ENCODE measurements at regions not wholly inside any gene's neighbourhood (a gene's known extent, or its start where the extent isn't known, plus 50 kb on each side); places are given as distances from the start of the nearest gene placed in this dataset.
"Not testable (repeated sequence)": the region's sequence is repeated elsewhere in the genome, so short reads cannot be mapped to it uniquely, and the experiment has no call there.

DNA sequence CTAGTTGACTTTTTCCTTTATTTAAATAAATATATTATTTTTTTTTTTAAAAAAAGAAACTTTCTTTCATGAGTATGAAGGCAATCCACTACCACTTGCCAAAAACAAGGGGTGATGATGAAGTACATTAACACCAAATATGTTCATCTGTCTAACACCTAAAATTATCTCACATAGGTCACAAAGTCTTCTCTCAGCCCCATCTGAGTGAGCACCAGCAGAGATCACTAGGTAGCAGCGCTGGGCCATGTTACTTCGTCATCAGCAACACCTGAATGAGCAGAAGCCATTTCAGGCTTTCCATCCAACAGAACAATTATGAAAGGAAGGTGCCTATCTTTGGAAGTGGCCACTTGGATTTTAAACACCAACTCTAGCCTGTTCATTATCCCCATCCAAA, 811.6 kb upstream of the AMELY start:
- no peaks in the 10 kb centered on the region for H3K36me3 Mint-ChIP-seq (ENCODE audit: low read depth)
- no peaks in the 10 kb centered on the region for H3K4me1 Mint-ChIP-seq (ENCODE audit: low read depth)
- H3K4me3 Mint-ChIP-seq = no peak overlapping the region
- DNase-seq (ENCODE audit: low spot score) = no peak
- no peaks in the 10 kb centered on the region for H3K9me3 Mint-ChIP-seq
- intact Hi-C loops (cut with micrococcal nuclease) = no loop called here
- no peak overlapping the region for H3K27ac Mint-ChIP-seq
- no peaks in the 10 kb centered on the region for H3K27me3 Mint-ChIP-seq (ENCODE audit: insufficient read depth)

DNA sequence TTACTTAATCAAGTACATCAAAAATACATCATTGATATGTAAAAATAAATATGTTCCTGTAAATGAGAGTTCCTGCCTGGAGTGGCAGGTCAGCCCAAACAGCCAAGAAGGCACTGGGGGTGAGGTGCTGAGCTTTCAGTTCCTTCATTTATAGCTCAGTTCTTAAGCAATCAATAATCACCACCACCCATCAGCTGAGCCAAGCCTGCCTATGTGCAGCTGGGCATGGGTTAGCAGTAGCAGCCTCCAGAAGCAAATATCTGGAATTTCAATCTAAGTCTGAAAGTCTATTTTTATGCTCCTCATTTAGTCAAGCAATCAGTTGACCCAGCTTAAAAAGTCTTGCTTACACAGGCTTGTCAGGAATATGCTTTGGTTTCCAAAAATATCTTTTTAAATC, 811.0 kb upstream of the AMELY start:
- no peaks in the 10 kb centered on the region for H3K9me3 Mint-ChIP-seq
- H3K4me1 Mint-ChIP-seq (ENCODE audit: low read depth) = no peaks in the 10 kb centered on the region
- no peak overlapping the region for H3K27ac Mint-ChIP-seq
- H3K36me3 Mint-ChIP-seq (ENCODE audit: low read depth) = no peaks in the 10 kb centered on the region
- intact Hi-C loops (cut with micrococcal nuclease) = no loop called here
- no peaks in the 10 kb centered on the region for H3K27me3 Mint-ChIP-seq (ENCODE audit: insufficient read depth)
- no peak overlapping the region for H3K4me3 Mint-ChIP-seq
- no peak for DNase-seq (ENCODE audit: low spot score)

DNA sequence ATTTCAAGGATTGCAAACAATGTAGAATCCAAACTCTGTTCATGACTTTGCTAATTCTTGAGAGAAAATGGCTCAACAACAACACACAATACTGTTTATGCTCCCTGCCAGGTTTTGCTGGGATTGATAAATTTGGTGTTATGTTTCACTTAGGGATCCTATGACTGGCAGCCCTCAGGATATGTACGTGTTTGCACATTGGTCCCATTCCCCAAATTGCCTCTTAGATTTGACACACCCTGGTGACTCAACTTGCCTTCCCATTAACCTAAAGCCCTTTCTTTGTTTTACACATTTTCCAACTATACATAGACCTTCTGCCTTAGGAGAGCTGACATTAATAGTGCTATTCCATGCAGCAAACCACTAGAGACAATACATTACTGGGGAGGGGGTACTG, 809.4 kb upstream of the AMELY start:
- H3K36me3 Mint-ChIP-seq (ENCODE audit: low read depth) = no peaks in the 10 kb centered on the region
- H3K4me1 Mint-ChIP-seq (ENCODE audit: low read depth) = no peaks in the 10 kb centered on the region
- no peak overlapping the region for H3K27ac Mint-ChIP-seq
- DNase-seq (ENCODE audit: low spot score) = no peak
- intact Hi-C loops (cut with micrococcal nuclease) = no loop called here
- no peaks in the 10 kb centered on the region for H3K9me3 Mint-ChIP-seq
- H3K27me3 Mint-ChIP-seq (ENCODE audit: insufficient read depth) = no peaks in the 10 kb centered on the region
- no peak overlapping the region for H3K4me3 Mint-ChIP-seq

DNA sequence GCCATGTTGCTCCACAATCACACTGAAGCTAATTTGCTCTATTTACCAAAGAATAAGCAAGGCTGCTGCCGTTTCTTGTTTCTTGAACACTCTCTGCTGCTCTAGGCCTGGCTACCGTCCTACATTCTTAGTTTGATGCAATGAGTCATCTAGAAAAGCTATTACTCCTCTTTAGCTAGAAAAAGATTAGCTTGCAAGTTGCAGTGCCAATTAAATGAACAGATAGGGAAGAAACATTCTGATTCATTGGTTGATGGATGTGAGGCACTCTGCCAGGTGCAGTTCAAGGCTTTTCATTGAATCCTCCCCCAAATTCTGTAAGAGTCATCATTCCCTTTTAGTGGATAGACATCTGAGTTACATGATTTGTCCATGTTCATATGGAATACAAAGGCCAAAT, 807.7 kb upstream of the AMELY start:
- Mint-ChIP-seq H3K4me3 (no peak overlapping the region), H3K4me1 (ENCODE audit: low read depth) (no peaks in the 10 kb centered on the region), H3K9me3 (no peaks in the 10 kb centered on the region), H3K27ac (no peak overlapping the region), H3K36me3 (ENCODE audit: low read depth) (no peaks in the 10 kb centered on the region), H3K27me3 (ENCODE audit: insufficient read depth) (no peaks in the 10 kb centered on the region)
- no peak for DNase-seq (ENCODE audit: low spot score)
- intact Hi-C loops (cut with micrococcal nuclease) = no loop called here

DNA sequence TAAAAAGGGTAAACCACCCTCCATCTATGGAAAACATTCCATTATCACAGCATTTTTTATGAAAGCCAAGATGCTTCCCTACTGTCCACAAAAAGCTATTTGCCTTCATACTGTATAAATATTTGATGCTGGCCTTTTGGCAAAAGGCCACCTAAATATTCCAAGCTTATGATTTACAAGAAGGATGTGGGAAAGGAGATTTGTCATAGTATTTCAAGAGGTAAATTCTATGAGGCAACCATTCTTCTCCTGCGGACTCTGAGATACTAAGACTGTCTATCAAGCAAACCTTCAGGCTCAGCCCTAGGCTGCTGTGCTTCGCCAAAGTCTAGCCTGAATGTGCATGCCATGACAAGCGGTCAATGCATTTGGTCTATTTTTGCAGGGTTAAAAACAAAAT, 807.1 kb upstream of the AMELY start:
- Mint-ChIP-seq H3K27ac (no peak overlapping the region), H3K4me3 (no peak overlapping the region), H3K27me3 (ENCODE audit: insufficient read depth) (no peaks in the 10 kb centered on the region), H3K36me3 (ENCODE audit: low read depth) (no peaks in the 10 kb centered on the region), H3K4me1 (ENCODE audit: low read depth) (no peaks in the 10 kb centered on the region), H3K9me3 (no peaks in the 10 kb centered on the region)
- intact Hi-C loops (cut with micrococcal nuclease) = no loop called here
- no peak for DNase-seq (ENCODE audit: low spot score)

DNA sequence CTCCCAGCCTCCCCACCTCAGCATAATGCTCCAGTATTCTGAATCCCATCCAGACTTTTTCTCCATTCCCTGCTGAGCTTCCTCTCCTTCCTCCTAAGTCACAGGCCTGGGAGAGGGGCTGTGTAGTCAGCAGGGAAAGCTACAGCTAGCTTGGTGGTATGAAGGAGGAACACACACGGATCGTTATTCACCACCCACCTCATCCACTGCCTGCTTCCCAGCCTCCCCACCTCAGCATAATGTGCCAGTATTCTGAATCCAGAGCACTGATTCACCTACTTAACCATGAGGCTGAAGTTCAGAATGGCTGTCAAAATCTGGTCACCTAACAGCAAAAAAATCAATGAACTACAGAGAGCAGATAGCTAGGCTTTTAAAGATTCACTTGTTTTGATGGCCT, 806.6 kb upstream of the AMELY start:
- H3K9me3 Mint-ChIP-seq = no peaks in the 10 kb centered on the region
- H3K27me3 Mint-ChIP-seq (ENCODE audit: insufficient read depth) = no peaks in the 10 kb centered on the region
- H3K4me3 Mint-ChIP-seq = no peak overlapping the region
- H3K4me1 Mint-ChIP-seq (ENCODE audit: low read depth) = no peaks in the 10 kb centered on the region
- intact Hi-C loops (cut with micrococcal nuclease) = no loop called here
- no peaks in the 10 kb centered on the region for H3K36me3 Mint-ChIP-seq (ENCODE audit: low read depth)
- DNase-seq (ENCODE audit: low spot score) = no peak
- H3K27ac Mint-ChIP-seq = no peak overlapping the region

DNA sequence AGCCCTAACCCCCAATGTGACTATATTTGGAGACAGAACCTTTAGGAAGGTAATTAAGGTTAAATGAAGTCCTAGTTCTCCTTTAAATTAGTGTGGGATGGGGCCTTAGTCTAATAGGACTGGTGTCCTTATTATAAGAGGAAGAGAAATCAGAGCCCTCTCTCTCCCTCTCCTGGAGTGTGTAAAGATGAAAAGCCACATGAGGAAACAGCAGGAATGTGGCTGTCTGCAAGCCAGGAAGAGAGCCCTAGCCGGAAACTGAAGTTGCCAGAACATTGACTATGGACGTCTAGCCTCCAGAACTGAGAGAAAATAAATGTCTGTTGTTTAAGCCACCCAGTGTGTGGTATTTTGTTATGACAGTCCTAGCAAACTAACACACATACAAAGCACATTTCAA, 802.9 kb upstream of the AMELY start:
- no peaks in the 10 kb centered on the region for H3K36me3 Mint-ChIP-seq (ENCODE audit: low read depth)
- intact Hi-C loops (cut with micrococcal nuclease) = no loop called here
- DNase-seq (ENCODE audit: low spot score) = no peak
- no peaks in the 10 kb centered on the region for H3K27me3 Mint-ChIP-seq (ENCODE audit: insufficient read depth)
- H3K9me3 Mint-ChIP-seq = no peaks in the 10 kb centered on the region
- H3K4me1 Mint-ChIP-seq (ENCODE audit: low read depth) = no peaks in the 10 kb centered on the region
- no peak overlapping the region for H3K27ac Mint-ChIP-seq
- H3K4me3 Mint-ChIP-seq = no peak overlapping the region

DNA sequence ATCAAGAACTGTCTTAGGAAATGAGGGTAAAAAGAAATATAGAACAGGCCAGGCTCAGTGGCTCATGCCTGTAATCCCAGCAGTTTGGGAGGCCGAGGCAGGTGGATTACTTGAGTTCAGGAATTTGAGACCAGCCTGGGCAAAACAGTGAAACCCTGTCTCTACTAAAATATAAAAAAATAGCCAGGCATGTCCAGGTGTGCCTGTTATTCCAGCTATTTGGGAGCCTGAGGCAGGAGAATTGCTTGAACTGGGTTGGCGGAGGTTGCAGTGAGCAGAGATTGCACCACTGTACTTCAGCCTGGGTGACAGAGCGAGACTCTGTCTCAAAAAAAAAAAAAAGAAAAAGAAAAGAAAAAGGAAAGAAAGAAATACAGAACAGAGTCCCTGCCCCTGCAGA, 802.2 kb upstream of the AMELY start:
- intact Hi-C loops (cut with micrococcal nuclease); H3K9me3 Mint-ChIP-seq; H3K27me3 Mint-ChIP-seq (ENCODE audit: insufficient read depth); H3K4me3 Mint-ChIP-seq; H3K36me3 Mint-ChIP-seq (ENCODE audit: low read depth); DNase-seq (ENCODE audit: low spot score); H3K4me1 Mint-ChIP-seq (ENCODE audit: low read depth); H3K27ac Mint-ChIP-seq: not testable (repeated sequence)

DNA sequence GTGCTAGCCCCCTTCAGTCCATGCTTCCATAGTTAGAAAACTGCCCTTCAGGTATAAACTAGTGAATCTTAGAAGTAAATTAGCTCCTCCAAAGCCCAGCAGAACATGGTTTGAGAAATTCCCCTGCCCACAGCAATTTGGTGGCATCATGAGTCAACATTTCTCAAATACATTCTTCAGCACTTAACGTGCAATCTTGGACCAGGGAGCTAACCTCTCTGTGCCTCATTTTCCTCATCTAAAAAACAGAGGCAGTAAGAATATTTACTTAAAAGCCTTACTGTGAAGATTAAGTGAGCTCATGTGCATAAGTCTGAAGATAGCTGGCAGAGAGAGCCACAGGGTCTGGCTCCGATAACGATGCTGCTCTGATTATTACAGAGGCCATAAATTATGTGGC, 800.7 kb upstream of the AMELY start:
- Mint-ChIP-seq H3K27ac (no peak overlapping the region), H3K27me3 (ENCODE audit: insufficient read depth) (no peaks in the 10 kb centered on the region), H3K4me3 (no peak overlapping the region), H3K4me1 (ENCODE audit: low read depth) (no peaks in the 10 kb centered on the region), H3K9me3 (no peaks in the 10 kb centered on the region), H3K36me3 (ENCODE audit: low read depth) (no peaks in the 10 kb centered on the region)
- DNase-seq (ENCODE audit: low spot score) = no peak
- intact Hi-C loops (cut with micrococcal nuclease) = no loop called here

DNA sequence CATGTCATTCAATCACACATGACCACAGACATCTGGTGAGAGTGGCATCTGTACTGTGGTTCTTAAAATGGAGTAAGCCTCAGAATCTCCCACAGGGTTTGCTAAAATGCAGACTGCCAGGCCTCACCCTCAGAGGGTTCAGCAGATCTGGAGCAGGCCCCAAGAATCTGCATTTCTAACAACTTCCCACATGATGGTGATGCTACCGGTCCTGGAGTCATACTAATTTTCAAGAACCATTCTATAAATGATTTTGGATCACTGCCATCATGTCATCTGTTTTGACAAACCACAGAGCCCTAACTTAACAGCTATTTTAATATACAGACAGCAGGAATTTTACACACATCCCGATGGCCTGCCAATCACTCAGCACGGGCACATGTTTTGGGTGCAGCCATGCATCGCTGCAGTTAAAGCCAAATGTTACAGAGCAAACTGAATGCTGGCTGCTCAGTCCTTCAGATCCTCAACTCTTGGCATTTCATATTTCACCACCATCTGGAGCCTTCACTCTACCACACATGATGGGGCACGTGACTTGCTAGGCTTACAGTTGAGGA, 792.1 kb upstream of the AMELY start:
- H3K4me3 Mint-ChIP-seq = no peak overlapping the region
- intact Hi-C loops (cut with micrococcal nuclease) = no loop called here
- DNase-seq (ENCODE audit: low spot score) = no peak
- H3K9me3 Mint-ChIP-seq = no peaks in the 10 kb centered on the region
- H3K36me3 Mint-ChIP-seq (ENCODE audit: low read depth) = no peaks in the 10 kb centered on the region
- H3K4me1 Mint-ChIP-seq (ENCODE audit: low read depth) = no peaks in the 10 kb centered on the region
- no peak overlapping the region for H3K27ac Mint-ChIP-seq
- no peaks in the 10 kb centered on the region for H3K27me3 Mint-ChIP-seq (ENCODE audit: insufficient read depth)

DNA sequence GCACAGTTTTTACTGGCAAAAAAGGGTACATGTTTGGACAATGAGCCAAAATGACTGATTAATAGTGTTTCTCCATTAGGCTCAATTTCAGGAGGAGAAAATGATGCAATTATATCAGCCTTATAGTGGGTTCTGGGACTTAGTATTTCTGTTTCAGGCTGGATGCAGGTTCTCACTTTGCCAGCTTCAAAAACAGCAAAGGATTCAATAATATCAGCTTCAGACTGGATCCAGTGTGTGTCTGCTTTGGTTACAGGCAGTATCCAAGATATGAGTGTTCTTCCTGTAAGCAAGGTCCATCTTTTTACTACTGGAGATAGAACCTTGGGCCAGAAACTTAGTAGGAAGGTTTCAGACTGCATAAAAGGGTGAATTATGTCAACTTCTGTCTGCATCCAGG, 790.9 kb upstream of the AMELY start:
- Mint-ChIP-seq H3K4me1 (ENCODE audit: low read depth) (no peaks in the 10 kb centered on the region), H3K36me3 (ENCODE audit: low read depth) (no peaks in the 10 kb centered on the region), H3K27me3 (ENCODE audit: insufficient read depth) (no peaks in the 10 kb centered on the region), H3K27ac (no peak overlapping the region), H3K4me3 (no peak overlapping the region), H3K9me3 (no peaks in the 10 kb centered on the region)
- intact Hi-C loops (cut with micrococcal nuclease) = no loop called here
- no peak for DNase-seq (ENCODE audit: low spot score)

DNA sequence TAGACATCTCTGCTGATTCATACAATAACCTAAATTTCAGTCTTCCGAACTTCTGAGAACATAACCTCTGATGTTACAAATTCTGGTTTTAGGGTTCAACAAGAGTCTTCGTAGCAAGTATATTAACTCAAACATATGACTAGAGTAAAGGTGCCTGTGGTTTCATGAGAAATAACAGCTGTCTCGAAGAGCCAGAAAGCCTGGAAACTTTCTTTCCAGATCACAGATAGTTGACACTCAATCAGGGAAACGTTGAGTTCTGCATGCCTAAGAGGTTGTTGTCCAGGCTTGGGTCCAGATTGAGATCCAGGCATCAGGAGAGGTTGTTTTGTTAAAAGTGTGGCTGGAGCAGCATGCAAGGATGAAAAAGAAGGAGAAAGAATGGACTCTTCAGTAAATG, 790.1 kb upstream of the AMELY start:
- H3K36me3 Mint-ChIP-seq (ENCODE audit: low read depth) = no peaks in the 10 kb centered on the region
- H3K4me3 Mint-ChIP-seq = no peak overlapping the region
- H3K27me3 Mint-ChIP-seq (ENCODE audit: insufficient read depth) = no peaks in the 10 kb centered on the region
- no peaks in the 10 kb centered on the region for H3K4me1 Mint-ChIP-seq (ENCODE audit: low read depth)
- H3K9me3 Mint-ChIP-seq = no peaks in the 10 kb centered on the region
- DNase-seq (ENCODE audit: low spot score) = no peak
- no peak overlapping the region for H3K27ac Mint-ChIP-seq
- intact Hi-C loops (cut with micrococcal nuclease) = no loop called here

DNA sequence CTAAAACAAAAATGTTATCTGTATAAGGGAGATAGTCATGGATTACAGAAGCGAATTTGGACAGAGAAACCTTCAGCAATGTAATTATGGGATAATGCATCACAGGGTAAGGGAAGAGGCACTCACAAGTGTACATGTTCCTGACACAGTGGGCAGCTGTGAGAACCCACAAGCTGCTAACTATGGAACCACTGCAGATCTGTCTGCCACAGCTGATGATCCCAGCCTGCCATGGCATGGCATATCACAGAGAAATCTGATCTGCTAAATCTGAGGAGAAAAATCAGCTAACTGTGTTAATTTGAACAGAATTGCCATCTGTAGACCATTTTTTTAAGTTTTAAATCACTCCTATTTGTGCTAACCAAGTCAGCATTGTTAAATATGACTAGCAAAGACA, 786.0 kb upstream of the AMELY start:
- no peaks in the 10 kb centered on the region for H3K36me3 Mint-ChIP-seq (ENCODE audit: low read depth)
- no peak overlapping the region for H3K27ac Mint-ChIP-seq
- DNase-seq (ENCODE audit: low spot score) = no peak
- peaks cover 2% of the 10 kb centered on the region for H3K27me3 Mint-ChIP-seq (ENCODE audit: insufficient read depth)
- intact Hi-C loops (cut with micrococcal nuclease) = no loop called here
- H3K4me1 Mint-ChIP-seq (ENCODE audit: low read depth) = no peaks in the 10 kb centered on the region
- no peak overlapping the region for H3K4me3 Mint-ChIP-seq
- H3K9me3 Mint-ChIP-seq = no peaks in the 10 kb centered on the region

DNA sequence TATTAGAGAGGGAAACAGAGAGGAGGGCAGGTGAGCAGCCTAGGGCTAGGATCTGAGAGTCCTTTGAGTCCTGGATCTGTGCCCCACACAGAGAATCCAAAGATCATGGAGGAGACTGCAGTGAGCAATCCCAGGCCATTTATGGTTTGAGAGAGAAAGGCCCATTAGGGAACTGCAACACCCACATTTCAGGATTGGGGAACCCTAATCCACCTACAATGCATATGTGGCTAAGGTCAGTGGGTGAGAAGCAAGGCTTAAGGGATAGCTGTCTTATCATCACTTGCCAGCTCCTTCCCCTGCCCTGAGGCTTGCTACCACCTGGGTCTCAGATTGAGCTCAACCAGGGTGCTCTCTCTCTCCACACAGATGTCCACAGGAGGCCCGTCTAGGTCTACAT, 781.1 kb upstream of the AMELY start:
- Mint-ChIP-seq H3K27me3 (ENCODE audit: insufficient read depth) (peaks cover 2% of the 10 kb centered on the region), H3K9me3 (no peaks in the 10 kb centered on the region), H3K27ac (no peak overlapping the region), H3K4me1 (ENCODE audit: low read depth) (no peaks in the 10 kb centered on the region), H3K4me3 (no peak overlapping the region), H3K36me3 (ENCODE audit: low read depth) (no peaks in the 10 kb centered on the region)
- intact Hi-C loops (cut with micrococcal nuclease) = no loop called here
- DNase-seq (ENCODE audit: low spot score) = no peak
